Natural killer cell (primary cell): ENCODE measurements at regions not wholly inside any gene's neighbourhood (a gene's known extent, or its start where the extent isn't known, plus 50 kb on each side); places are given as distances from the start of the nearest gene placed in this dataset.
"Not testable (repeated sequence)": the region's sequence is repeated elsewhere in the genome, so short reads cannot be mapped to it uniquely, and the experiment has no call there.

Experiments used
- ATAC-seq, 3 donors: fragments of 150-1000 bp in 2 of 3; fragments of 200-7000 bp in 1 of 3; cut with Tn5 transposase; 1 replicate in 1 of 3; 2 replicates in 2 of 3; pipeline ENCODE4 v1.10.0; 2021; ENCODE audit warnings: mild to moderate bottlenecking in 2 of 3, moderate library complexity in 2 of 3
- DNase-seq, 2 donors: peaks; one replicate each; pipeline versions ENCODE4 v3.0.0 to v3.0.0-alpha.2; 2013 to 2021; ENCODE audit warnings: mixed read lengths in 1 of 2
- H3K27ac ChIP-seq: one replicate; pipeline ENCODE4 v1.5.1; 2013; ENCODE audit warnings: mild to moderate bottlenecking, low read length
- H3K27me3 ChIP-seq: one replicate; pipeline ENCODE4 v1.6.1; 2013; ENCODE audit warnings: low read length; ENCODE audit not compliant: control insufficient read depth, insufficient read depth
- H3K36me3 ChIP-seq: one replicate; pipeline ENCODE4 v1.6.1; 2013; ENCODE audit warnings: low read length; ENCODE audit not compliant: control insufficient read depth, insufficient read depth
- H3K4me1 ChIP-seq: one replicate; pipeline ENCODE4 v1.6.1; 2013; ENCODE audit warnings: low read length; ENCODE audit not compliant: control insufficient read depth, insufficient read depth
- H3K4me3 ChIP-seq: one replicate; pipeline ENCODE4 v1.5.1; 2013; ENCODE audit warnings: low read length
- H3K9me3 ChIP-seq: one replicate; pipeline ENCODE4 v1.6.1; 2013; ENCODE audit warnings: low read length; ENCODE audit not compliant: control insufficient read depth, insufficient read depth
- H3K27ac Mint-ChIP-seq, 2 donors: one replicate each; pipeline ENCODE4 v1.8.0; 2022; ENCODE audit warnings: mild to moderate bottlenecking in 2 of 2, mixed read lengths in 2 of 2, moderate library complexity in 1 of 2
- H3K27me3 Mint-ChIP-seq, 2 donors: one replicate each; pipeline ENCODE4 v1.8.0; 2022; ENCODE audit warnings: low read depth in 2 of 2, mixed read lengths in 2 of 2
- H3K36me3 Mint-ChIP-seq: one replicate; pipeline ENCODE4 v1.8.0; 2022; ENCODE audit warnings: mixed read lengths
- H3K4me1 Mint-ChIP-seq, 2 donors: one replicate each; pipeline ENCODE4 v1.8.0; 2022; ENCODE audit warnings: mixed read lengths in 2 of 2
- H3K4me3 Mint-ChIP-seq: one replicate; pipeline ENCODE4 v1.8.0; 2022; ENCODE audit warnings: mild to moderate bottlenecking, moderate library complexity, mixed read lengths
- H3K9me3 Mint-ChIP-seq, 2 donors: one replicate each; pipeline ENCODE4 v1.8.0; 2022; ENCODE audit warnings: mixed read lengths in 2 of 2
- CTCF ChIP-seq: fragments of 200-600 bp; IDR thresholded peaks from one replicate; pipeline ENCODE4 v1.8.0; 2022; ENCODE audit warnings: antibody characterized with exemption
- WGBS: methylation state at CpG from one replicate; pipeline ENCODE4 v1.1.7; 2013; ENCODE audit warnings: missing lambda C conversion rate; ENCODE audit not compliant: insufficient coverage; 5-methylcytosine and 5-hydroxymethylcytosine counted together
- intact Hi-C: fragments of 100-400 bp; cut with micrococcal nuclease; formaldehyde crosslinking; loops from one replicate; pipeline ENCODE4 v1.14.2; 2022

DNA sequence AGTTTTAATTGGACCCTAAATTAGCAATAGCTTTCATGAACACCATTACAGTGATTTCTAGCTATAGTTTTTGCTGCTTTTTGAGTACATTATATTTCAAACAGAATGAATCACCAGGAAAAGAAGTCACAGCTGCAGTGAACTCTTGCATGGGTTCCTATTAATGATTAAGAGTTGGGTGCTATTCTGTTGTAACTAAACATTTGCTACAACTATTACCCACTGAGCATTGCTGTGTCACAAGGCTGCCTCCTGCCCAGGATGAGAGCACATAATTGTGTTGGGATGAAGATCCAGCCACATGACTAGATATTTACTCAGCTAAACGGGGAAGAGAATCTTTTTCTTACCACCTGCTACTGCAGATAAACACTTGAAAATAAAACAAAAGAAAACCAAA lies 152.7 kb downstream of the GXYLT1 start:
- no peak for ATAC-seq
- H3K4me3 Mint-ChIP-seq, result no peak overlapping the region
- WGBS, result 75% methylated on average over 1 of the region's 1 CpG

DNA sequence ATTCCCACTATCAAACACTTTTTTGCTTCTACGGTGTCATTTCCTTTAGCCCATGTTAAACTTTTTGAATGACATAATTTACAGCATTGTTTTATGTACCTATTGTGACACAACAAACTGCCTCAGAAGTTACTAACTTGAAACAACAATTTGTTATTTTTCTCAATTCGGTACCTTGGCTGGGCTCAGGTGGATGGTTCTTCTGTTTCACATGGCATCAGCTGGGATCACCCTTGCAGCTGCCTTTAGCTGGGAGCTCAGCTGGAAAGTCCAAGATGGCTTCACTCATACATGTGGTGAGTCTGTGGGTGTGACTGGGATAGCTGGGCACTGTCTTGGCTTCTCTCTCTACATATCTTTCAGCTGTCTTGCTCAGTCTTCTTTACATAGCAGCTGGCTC lies 156.0 kb downstream of the GXYLT1 start:
- no peaks in the 10 kb centered on the region for H3K27me3 Mint-ChIP-seq
- no peak overlapping the region for H3K27ac ChIP-seq
- no peak overlapping the region for H3K4me3 ChIP-seq
- 94% methylated on average over 2 of the region's 2 CpGs for WGBS
- no peaks in the 10 kb centered on the region for H3K36me3 ChIP-seq
- no peak for TF ChIP-seq CTCF
- H3K9me3 Mint-ChIP-seq, result no peaks in the 10 kb centered on the region
- H3K4me1 Mint-ChIP-seq, result no peaks in the 10 kb centered on the region
- H3K27me3 ChIP-seq, result no peaks in the 10 kb centered on the region
- no peak for ATAC-seq
- H3K9me3 ChIP-seq, result no peaks in the 10 kb centered on the region
- no peak overlapping the region for H3K4me3 Mint-ChIP-seq
- no peaks in the 10 kb centered on the region for H3K4me1 ChIP-seq
- no peak for DNase-seq
- H3K36me3 Mint-ChIP-seq, result no peaks in the 10 kb centered on the region
- intact Hi-C loops, result no loop called here
- no peak overlapping the region for H3K27ac Mint-ChIP-seq

More for the DNA sequence above, 152.7 kb downstream of the GXYLT1 start:
- Histone ChIP-seq H3K27me3 (no peaks in the 10 kb centered on the region), H3K27ac (no peak overlapping the region), H3K9me3 (no peaks in the 10 kb centered on the region), H3K4me1 (no peaks in the 10 kb centered on the region), H3K36me3 (no peaks in the 10 kb centered on the region), H3K4me3 (no peak overlapping the region)
- no peak for TF ChIP-seq CTCF
- intact Hi-C loops, result no loop called here
- Mint-ChIP-seq H3K9me3 (no peaks in the 10 kb centered on the region), H3K27ac (no peak overlapping the region), H3K4me1 (no peaks in the 10 kb centered on the region), H3K36me3 (no peaks in the 10 kb centered on the region), H3K27me3 (peaks cover 0 to 3% of the 10 kb centered on the region in 2 donors)
- no peak for DNase-seq

- H3K9me3 ChIP-seq, H3K27ac Mint-ChIP-seq, H3K27ac ChIP-seq, H3K4me1 ChIP-seq, H3K36me3 Mint-ChIP-seq, H3K4me3 ChIP-seq, H3K27me3 Mint-ChIP-seq, H3K4me1 Mint-ChIP-seq, H3K9me3 Mint-ChIP-seq, H3K36me3 ChIP-seq, H3K27me3 ChIP-seq, H3K4me3 Mint-ChIP-seq, DNase-seq, ATAC-seq, intact Hi-C loops: not testable (repeated sequence)
- WGBS, result no CpG with 5 or more reads among the region's 2 CpGs
These were observed 158.2 kb downstream of the GXYLT1 start for GRCh38 chr12:41986513-41986912.

DNA sequence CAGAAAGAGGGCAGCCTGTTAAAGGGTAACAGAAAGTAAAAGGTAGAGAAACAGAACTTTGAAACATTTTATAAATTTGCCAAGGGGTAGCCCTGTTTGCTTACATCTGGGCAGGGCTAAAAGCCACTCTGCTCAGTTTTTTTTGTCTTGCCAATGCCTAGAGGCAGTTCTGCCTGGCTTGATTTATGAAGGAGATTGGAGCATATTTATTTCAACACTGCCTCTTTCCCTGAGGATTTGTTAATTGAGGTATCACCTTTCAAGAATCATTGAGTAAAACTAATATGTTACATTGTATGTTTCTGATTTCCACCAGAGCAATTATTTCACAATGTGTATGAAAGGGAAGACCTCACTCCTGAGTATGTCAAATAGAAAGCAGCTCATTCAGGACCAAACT lies 160.8 kb downstream of the GXYLT1 start:
- no peak for TF ChIP-seq CTCF
- no peaks in the 10 kb centered on the region for H3K27me3 Mint-ChIP-seq
- no peaks in the 10 kb centered on the region for H3K27me3 ChIP-seq
- H3K36me3 Mint-ChIP-seq, result no peaks in the 10 kb centered on the region
- no peak overlapping the region for H3K27ac ChIP-seq
- no peaks in the 10 kb centered on the region for H3K9me3 ChIP-seq
- ATAC-seq (no peak), DNase-seq (no peak)
- H3K4me1 ChIP-seq, result no peaks in the 10 kb centered on the region
- H3K4me1 Mint-ChIP-seq, result no peaks in the 10 kb centered on the region
- no peak overlapping the region for H3K4me3 Mint-ChIP-seq
- intact Hi-C loops, result no loop called here
- H3K27ac Mint-ChIP-seq, result no peak overlapping the region
- H3K36me3 ChIP-seq, result no peaks in the 10 kb centered on the region
- no peaks in the 10 kb centered on the region for H3K9me3 Mint-ChIP-seq
- H3K4me3 ChIP-seq, result no peak overlapping the region
